ENCODE measurements at regions not wholly inside any gene's neighbourhood (a gene's known extent, or its start where the extent isn't known, plus 50 kb on each side); places are given as distances from the start of the nearest gene placed in this dataset.

- TF ChIP-seq CTCF (IDR thresholded peaks at IDR 0.05 in 2 of 3, conservative IDR thresholded peaks at IDR 0.05 in 1 of 3; ENCODE audit: control insufficient read depth in 2 of 3, extremely low read depth in 1 of 3, insufficient read depth in 1 of 3, low read depth in 3 of 3, low read length in 3 of 3) (no peak), RBBP5 (conservative IDR thresholded peaks at IDR 0.05) (no peak), ETV6 (conservative IDR thresholded peaks at IDR 0.05 in 1 of 2, IDR thresholded peaks at IDR 0.05 in 1 of 2; ENCODE audit: borderline replicate concordance in 1 of 2, low read depth in 1 of 2) (no peak), BMI1 (IDR thresholded peaks at IDR 0.05; ENCODE audit: borderline replicate concordance) (no peak), RCOR1 (conservative IDR thresholded peaks at IDR 0.05; ENCODE audit: low read depth, low read length) (no peak), SIN3A (IDR thresholded peaks at IDR 0.05; ENCODE audit: low read depth, low read length) (no peak), EZH2 (IDR thresholded peaks at IDR 0.05; ENCODE audit: borderline replicate concordance, control insufficient read depth, low read depth, low read length) (no peak), ZNF274 (IDR thresholded peaks at IDR 0.05; ENCODE audit: insufficient read depth, insufficient read length) (no peak), REST (IDR thresholded peaks at IDR 0.05; ENCODE audit: low read depth, low read length) (no peak), SRF (IDR thresholded peaks at IDR 0.05; ENCODE audit: low read depth in 2 of 2, low read length in 2 of 2) (no peak), RAD21 (IDR thresholded peaks at IDR 0.05; ENCODE audit: insufficient read depth, low read depth, low read length) (no peak), FOXM1 (IDR thresholded peaks at IDR 0.05; ENCODE audit: low read depth, low read length) (no peak)
Observed at GRCh38 chr10:132133005-132133404, 53.7 kb upstream of the DPYSL4 start.

All from GM12878 (cell line).